BJ (cell line): ENCODE measurements at regions not wholly inside any gene's neighbourhood (a gene's known extent, or its start where the extent isn't known, plus 50 kb on each side); places are given as distances from the start of the nearest gene placed in this dataset.

Source experiments
- CTCF ChIA-PET: fragments of 350-600 bp; formaldehyde crosslinking; extraction: SDS; loops from one replicate; lab custom pipeline; 2021; ENCODE audit warnings: antibody characterized with exemption, inconsistent platforms; lab: Yijun Ruan, JAX
- POLR2A ChIA-PET: fragments of 300-600 bp; sonication (Branson Sonifier 250); formaldehyde crosslinking; extraction: SDS; loops from one replicate; lab custom pipeline; 2021; ENCODE audit warnings: antibody characterized with exemption; lab: Charles Lee
- DNase-seq: peaks from one replicate; pipeline ENCODE4 v3.0.0-alpha.2; 2011; ENCODE audit warnings: low read depth
- H3K27me3 ChIP-seq: 2 replicates; pipeline ENCODE4 v1.6.0; 2011; ENCODE audit warnings: low read length; ENCODE audit not compliant: control insufficient read depth, insufficient read depth
- H3K36me3 ChIP-seq: 2 replicates; pipeline ENCODE4 v1.5.1; 2011; ENCODE audit warnings: low read length; ENCODE audit not compliant: control insufficient read depth, insufficient read depth
- H3K4me3 ChIP-seq: 2 replicates; pipeline ENCODE4 v1.5.1; 2011; ENCODE audit warnings: low read depth, mild to moderate bottlenecking, control low read depth, low read length
- TF ChIP-seq, protein P1 (sequence below): IDR thresholded peaks from 2 replicates; pipeline ENCODE4 v1.5.1; 2011; ENCODE audit warnings: low read depth, mild to moderate bottlenecking, control low read depth, inconsistent platforms, low read length, moderate library complexity; ENCODE audit not compliant: insufficient read depth

DNA sequence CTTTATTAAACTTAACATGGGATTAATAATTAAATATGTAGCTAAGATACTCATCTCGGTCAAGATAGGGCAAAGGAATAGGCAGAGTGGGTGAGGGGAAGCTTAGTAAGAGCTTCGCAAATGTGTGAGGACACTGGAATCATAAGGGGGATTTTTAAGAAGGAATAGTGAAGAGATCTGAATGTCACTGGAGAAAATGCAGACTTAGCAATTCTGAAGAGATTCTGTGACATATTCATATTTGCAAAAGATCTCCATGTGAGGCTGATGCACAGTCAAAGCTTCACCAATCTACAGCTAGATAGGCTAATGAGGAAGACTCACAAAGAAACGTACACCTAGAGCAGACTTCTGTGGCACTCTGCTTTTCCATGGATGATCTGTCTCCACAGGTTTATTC is 1202.8 kb upstream of the CDH6 start:
- Histone ChIP-seq H3K27me3 (no peaks in the 10 kb centered on the region), H3K4me3 (no peak overlapping the region), H3K36me3 (no peaks in the 10 kb centered on the region)
- DNase-seq = no peak
- POLR2A ChIA-PET = no interaction called here
- CTCF ChIA-PET = no interaction called here
- TF ChIP-seq, protein P1, sequence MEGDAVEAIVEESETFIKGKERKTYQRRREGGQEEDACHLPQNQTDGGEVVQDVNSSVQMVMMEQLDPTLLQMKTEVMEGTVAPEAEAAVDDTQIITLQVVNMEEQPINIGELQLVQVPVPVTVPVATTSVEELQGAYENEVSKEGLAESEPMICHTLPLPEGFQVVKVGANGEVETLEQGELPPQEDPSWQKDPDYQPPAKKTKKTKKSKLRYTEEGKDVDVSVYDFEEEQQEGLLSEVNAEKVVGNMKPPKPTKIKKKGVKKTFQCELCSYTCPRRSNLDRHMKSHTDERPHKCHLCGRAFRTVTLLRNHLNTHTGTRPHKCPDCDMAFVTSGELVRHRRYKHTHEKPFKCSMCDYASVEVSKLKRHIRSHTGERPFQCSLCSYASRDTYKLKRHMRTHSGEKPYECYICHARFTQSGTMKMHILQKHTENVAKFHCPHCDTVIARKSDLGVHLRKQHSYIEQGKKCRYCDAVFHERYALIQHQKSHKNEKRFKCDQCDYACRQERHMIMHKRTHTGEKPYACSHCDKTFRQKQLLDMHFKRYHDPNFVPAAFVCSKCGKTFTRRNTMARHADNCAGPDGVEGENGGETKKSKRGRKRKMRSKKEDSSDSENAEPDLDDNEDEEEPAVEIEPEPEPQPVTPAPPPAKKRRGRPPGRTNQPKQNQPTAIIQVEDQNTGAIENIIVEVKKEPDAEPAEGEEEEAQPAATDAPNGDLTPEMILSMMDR = no peak

DNA sequence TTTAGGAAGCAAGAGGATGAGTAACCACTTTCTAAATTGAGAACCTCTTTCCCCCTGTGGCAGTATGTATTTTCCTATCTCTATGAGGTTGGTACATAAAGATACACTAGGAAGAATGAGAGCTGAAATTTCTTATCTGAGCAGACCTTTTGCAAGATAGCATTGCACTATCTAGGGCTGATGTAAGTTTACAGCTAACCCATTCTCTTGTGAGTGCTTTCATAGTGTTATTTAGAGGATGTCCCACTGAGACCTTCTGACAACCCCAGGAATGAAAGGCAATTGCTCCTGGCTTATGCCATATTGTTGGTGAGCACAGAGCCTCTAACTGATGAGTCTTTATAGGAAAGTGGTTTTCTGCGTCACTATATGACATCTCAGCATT is 1209.3 kb upstream of the CDH6 start:
- Histone ChIP-seq H3K36me3 (no peaks in the 10 kb centered on the region), H3K4me3 (no peak overlapping the region), H3K27me3 (no peaks in the 10 kb centered on the region)
- ChIA-PET POLR2A (no interaction called here), CTCF (no interaction called here)
- TF ChIP-seq, protein P1 = no peak
- DNase-seq = no peak

GRCh38 chr5:29983528-29984155 is 1209.8 kb upstream of the CDH6 start:
- Histone ChIP-seq H3K27me3 (no peaks in the 10 kb centered on the region), H3K36me3 (no peaks in the 10 kb centered on the region), H3K4me3 (no peak overlapping the region)
- TF ChIP-seq, protein P1 = no peak
- no peak for DNase-seq
- CTCF ChIA-PET = no interaction called here
- POLR2A ChIA-PET = no interaction called here

DNA sequence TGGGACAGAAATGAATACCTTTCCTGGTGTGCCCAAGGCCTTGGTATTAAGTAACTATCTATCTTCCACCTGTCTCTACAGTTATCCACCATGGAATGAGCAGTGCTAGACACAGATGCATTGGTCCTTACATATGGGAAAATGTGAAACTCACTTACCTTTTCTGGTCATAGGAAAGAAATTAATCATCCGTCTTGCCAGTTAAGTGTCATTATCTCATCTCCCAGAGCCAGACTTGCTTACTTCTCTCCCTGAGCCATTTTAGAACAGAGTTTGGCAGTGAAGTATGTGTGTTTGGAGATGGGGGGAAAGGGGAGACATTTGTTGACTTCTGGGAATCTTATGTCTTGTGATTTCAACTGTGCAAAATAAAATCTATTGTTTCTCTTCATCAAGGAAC is 1211.0 kb upstream of the CDH6 start:
- Histone ChIP-seq H3K4me3 (no peak overlapping the region), H3K27me3 (no peaks in the 10 kb centered on the region), H3K36me3 (no peaks in the 10 kb centered on the region)
- CTCF ChIA-PET = no interaction called here
- DNase-seq = no peak
- TF ChIP-seq, protein P1 = no peak
- POLR2A ChIA-PET = no interaction called here

DNA sequence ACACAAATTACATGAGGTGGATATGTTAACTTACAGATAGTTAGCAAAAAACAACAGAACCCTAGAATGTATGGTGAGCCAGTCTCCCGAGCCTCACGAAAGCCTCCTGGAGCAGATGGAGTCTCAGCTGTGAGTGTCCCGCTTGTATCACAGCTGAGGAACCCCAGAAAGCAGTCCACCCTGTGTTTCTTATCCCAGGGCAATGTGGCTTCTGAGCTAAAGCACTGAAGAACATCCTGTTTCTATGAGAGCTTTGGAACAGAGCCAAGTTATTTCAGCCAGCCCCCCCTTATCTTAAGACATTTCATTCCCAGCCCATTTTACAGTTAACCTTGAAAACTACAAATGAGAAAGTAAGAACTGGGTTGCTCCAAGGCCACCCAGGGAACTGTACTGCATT is 1220.9 kb upstream of the CDH6 start:
- no peak for DNase-seq
- Histone ChIP-seq H3K27me3 (no peaks in the 10 kb centered on the region), H3K36me3 (no peaks in the 10 kb centered on the region), H3K4me3 (no peak overlapping the region)
- POLR2A ChIA-PET = no interaction called here
- CTCF ChIA-PET = no interaction called here
- TF ChIP-seq, protein P1 = no peak
